DMS53 treated with DMSO at 0.1 percent for 48 hours (cell line): ENCODE measurements at regions not wholly inside any gene's neighbourhood (a gene's known extent, or its start where the extent isn't known, plus 50 kb on each side); places are given as distances from the start of the nearest gene placed in this dataset.

Source experiments
- DNase-seq: peaks from one replicate; lab custom pipeline; 2025; ENCODE audit not compliant: unreplicated experiment; lab: John Stamatoyannopoulos, UW

DNA sequence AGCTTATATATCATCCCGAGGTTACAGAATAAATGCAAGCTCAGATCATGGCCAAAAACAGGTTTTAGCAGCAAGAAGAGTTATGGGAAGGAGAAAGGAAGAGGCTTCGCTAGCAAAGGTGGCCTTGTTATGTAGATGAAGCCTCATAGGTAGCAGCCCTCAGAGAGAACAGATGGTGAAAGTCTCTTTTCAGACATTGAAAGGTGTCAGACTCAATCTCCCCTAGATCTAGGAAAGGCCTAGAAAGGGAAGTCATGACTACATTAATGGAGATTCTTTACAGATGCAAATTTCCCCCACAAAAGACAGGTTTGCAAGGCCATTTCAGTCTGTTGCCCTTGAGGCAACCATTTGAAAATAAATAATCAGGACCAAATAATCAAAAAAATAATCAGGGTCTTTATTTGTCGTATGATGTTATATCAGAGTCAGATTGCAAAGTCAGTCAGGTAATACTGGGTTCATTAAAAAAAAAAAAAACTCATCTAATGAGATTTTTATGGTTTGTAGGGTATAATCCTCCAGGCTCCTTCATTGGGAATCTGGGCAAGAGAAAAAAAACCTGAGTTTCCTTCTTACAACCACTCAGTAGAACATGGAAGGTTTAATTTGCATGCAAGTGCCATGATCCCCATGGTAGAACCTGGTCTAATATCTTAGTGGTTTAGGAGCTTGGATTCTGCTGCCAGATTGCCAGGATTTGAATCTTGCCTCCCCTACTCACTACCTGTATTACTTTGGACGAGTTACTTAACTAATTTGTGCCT is 50.8 kb upstream of the HTR2A start:
- no peak for DNase-seq
